Ramos (cell line): ENCODE measurements at regions not wholly inside any gene's neighbourhood (a gene's known extent, or its start where the extent isn't known, plus 50 kb on each side); places are given as distances from the start of the nearest gene placed in this dataset.

Source experiments
- in situ Hi-C: fragments of 300-500 bp; cut with MboI; formaldehyde crosslinking; loops from one replicate; pipeline ENCODE4 v1.14.3; 2022; ENCODE audit warnings: low sequenced_read_pairs; ENCODE audit not compliant: unreplicated experiment

DNA sequence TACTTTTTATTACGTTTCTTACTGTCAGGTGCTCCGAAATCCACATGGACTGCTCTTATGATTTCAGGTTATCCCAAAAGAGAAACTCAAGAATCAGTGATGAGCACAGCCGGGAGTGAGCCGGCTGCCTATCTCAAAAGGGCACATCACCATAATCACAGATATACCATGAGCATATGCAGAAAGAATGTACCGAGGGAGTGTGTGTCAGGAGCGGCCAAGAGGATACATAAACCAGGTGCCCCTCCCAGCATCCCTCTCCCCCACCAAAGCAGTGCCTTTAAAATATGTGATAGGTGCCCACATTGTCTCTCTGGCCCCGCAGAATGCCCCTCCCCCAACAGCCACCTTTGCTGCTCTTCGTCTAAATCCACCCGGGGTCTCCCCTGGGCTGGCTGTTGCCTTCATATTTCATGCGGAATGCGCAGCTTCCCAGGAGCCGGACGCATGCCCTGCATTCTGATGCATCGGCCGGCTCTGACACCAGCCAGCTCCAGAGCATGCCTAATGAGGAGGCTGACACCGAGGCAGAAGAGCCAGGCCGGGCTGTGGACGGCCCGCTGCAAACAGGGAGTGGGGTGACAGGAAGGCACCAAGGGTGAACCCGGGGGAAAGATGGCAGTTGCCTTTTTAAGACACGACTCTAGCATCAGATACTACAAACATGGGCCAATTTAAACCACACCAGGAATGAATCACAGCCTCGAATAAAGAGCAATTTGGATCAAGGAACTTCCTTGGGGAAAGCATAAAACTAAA lies 652.3 kb downstream of the BNC2 start:
- in situ Hi-C loops: no loop called here

DNA sequence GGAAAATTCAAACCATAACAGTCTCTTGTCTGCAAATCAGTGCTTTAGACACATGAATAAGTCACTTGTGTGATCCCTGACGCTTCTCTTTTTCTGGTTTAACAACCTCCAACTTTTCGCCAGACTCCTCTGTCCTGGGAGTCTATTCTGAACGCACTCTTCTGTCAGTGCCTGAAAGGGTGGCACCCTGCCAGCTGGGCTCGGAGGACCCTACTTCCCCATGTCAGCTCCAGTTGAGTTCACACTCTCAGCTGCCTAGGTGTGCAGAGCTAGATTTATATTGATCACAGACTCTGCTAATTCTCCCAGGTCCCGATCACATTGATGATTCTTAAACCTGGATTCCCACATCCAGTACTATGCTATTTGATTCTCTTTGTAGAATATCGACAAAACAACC lies 649.1 kb downstream of the BNC2 start:
- in situ Hi-C loops: no loop called here

DNA sequence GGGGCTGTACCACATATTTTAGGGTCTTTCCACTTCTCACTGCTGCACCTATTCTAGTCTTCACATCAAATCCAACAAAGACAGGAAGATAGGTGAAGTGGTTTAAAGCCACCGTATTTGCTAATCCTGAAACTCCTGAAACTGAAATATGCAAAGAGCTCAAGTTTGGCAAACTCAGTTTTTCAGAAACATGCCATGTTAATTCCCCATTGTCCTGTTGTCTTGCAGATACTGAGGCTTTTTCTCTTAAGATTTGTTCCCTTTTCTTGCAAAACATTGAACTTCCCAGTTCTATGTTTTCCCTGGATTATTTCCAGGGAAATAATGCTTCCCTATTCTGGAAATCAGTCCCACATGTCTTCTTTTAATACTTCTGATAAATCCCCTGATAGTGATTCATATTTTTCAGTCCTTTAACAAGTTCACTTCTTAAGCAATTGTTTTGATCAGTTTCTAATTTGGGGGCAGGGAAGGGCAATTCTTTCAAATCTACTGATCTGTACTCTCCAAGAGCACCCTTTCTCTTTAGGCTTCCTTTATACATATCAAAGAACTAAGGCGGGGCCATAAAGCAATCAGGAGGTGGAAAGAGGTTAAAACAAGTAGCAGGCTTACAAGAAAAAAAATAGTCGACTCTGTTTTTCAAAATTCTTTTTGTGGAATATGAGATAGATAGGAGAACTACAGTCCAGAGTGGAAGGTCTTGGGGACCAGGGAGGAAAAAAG lies 648.5 kb downstream of the BNC2 start:
- in situ Hi-C loops: no loop called here

DNA sequence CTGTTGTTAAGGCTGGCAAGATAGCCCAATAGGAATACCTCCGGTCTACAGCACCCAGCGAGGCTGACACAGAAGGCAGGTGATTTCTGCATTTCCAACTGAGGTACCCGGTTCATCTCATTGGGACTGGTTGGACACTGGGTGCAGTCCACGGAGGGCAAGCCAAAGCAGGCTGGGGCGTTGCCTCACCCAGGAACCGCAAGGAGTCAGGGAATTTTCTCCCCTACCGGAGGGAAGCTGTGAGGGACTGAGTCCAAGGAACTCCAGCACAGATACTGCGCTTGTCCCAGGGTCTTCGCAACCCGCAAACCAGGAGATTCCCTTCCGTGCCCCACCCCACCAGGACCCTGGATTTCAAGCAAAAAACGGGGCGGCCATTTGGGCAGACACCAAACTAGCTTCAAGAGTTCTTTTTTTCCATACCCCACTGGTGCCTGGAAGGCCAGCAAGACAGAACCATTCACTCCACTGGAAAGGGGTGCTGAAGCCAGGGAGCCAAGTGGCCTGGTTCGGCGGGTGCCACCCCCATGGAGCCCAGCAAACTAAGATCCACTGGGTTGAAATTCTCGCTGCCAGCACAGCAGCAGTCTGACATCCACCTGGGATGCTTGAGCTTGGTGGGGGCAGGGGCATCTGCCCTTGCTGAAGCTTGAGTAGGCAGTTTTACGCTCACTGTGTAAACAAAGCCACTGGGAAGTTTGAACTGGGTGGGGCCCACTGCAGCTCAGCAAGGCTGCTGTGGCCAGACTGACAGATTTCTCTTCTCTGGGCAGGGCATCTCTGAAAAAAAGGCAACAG lies 647.2 kb downstream of the BNC2 start:
- in situ Hi-C loops: no loop called here

DNA sequence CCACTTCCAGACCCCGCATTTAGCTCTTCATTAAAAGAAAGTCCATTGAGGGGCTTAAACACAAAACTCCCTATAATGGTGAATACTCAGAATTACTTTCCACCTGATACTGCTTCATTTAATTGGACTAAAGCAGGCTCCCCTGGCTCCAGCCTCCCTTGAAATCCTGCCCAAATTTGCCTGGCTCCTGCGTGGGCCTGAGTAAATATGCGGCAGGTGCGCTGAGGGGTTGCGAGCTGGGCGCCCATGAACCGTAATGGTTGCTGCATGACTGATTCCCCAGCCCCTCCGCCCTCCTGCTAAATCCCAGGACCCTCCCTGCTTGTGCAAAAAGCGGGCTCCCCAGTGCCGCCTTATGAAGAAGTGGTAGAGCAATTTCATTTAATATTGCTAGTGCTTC lies 639.7 kb downstream of the BNC2 start:
- in situ Hi-C loops: no loop called here

DNA sequence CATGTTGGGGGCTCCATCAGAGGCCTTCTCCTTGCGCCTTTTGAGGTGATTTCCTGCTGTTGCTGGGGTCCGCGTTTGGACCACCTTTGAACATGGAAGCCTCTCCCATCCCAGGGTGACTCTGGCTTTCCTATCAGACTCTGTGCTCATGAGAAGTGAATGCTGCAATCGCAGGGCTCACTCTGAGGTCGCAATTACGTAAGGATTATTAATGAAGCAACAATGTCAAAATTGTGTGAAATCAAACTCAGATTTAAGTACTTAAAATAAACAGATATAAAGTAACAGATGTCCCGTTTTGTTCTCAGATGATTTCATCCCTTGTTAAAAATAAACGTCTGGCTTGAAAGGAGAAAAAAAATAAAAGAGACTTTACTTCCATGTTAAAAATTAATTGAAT lies 634.2 kb downstream of the BNC2 start:
- in situ Hi-C loops: no loop called here

DNA sequence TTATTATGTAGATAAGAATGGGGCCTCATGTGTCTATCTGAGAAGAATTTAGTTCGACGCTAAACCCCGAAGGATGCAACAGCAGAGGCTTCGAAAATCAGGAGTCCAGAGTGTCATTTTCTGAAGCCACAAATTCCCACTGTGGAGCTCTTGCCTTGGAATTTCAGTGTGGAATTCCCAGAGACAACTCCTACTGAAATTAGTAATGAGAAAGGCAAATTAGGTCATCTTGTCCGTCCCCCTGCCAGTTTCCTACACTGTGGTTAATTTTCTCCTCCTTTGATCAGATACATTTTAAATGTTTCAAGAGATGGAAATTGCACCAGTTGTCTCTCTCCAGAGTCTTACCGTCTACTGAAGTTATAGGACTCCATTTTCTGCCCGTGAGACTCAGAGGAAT lies 633.6 kb downstream of the BNC2 start:
- in situ Hi-C loops: no loop called here

DNA sequence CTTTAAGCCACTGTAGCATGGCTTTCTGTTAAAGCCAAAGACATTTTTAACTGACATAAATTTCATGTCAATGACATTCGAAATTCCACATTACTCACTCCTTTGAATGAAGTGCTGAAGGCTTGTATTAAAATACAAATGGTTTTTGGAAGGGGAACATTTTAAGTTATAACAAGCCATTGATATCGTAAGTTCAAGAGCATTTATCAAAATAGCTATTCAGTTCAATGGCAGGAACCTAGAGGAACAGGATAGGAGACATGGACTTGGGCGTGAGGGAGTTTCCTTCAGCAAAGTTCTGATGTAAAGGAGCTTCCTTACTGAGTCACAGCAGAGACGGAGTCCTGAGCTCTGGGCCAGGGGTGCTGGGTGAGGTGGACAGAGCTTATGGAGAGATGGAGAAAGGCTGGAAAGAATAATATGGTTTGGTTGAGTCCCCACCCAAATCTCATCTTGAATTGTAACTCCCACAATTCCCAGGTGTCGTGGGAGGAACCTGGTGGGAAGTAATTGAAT lies 631.8 kb downstream of the BNC2 start:
- in situ Hi-C loops: no loop called here

DNA sequence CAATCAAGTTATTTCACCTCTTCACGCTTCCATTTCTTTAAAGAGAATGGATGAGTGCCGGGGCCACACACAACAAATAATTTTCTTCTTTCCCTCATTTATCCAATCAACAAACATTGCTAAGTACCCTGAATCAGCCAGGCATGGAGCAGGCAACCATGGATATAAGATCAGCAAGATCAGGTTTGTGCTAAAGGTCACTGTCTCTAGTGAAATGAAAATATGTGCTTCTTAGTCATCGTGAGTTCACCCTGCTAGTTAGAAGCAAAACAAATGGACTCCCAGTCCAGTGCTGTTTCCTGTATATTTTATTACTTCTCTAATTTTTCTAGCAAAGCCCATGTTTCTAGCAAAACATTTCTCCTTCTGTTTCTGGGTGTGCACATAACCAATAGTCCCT lies 629.2 kb downstream of the BNC2 start:
- in situ Hi-C loops: no loop called here

DNA sequence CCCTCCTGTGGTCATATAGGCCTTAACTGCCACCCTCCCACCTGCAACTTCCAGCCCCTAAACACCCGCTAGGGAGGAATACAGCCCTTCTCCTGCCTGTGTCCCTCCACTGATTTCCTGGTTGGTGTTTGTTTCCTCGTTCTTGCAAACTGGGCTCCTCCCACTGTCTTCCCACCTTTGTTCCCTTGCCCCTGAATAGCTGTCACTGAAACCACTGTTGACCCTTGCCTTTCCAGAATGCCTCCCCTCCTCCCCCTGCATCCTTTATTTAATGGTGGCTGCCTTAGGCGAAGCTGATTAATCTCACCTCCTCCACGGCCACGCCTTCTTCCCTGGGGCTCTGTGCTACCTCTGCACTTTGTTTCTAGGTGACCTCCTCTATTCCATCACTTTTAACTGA lies 626.7 kb downstream of the BNC2 start:
- in situ Hi-C loops: no loop called here

DNA sequence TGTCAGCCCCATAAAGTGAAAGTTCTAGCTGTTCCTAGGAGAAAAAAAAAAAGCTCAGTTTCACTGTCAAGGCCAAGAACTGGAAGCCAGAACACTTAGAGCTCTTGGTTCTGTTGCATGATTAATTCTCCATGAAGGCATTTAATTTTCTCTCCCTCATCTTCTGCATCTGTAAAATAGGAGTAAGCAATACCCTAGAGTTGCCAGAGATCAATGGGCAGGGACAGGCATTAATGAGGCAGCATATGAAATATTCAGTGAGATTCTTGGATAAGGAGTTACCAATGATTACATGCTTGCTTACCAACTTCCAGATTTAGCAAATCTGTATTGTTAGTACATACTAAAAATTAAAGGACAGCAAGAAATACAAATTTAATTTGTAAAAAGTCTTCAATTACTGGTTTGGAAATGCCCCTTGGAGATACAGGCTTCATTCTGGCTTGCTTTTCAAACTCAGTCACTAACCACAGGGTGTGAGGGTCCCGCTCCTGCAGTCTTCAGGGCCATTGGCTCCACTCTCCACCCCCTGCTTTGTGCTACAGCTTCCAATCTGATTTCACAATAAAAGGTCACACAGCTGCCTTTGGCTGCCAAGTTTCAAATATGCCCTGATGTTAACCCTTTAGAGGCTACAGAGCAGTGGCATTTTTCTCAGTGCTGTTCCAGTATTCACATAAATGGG lies 624.6 kb downstream of the BNC2 start:
- in situ Hi-C loops: no loop called here

DNA sequence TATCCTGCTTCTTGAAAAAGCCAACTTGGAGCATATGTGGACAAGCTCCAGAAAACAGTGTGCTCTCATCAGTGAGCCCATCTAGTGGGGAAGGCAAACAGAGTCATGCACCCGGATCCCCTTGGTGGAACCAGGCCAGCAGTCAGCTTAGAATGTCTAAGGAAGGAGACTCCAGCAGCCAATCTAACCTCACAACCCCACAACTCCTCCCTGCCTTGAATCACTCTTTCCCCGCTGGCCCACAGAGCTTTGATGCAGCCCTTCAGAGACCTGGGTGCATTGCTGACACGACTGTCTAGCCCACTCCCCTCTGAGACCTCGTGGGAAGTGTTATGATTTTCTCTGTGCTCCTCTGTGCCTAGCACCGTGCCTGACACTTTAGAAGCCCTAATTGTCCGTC lies 623.7 kb downstream of the BNC2 start:
- in situ Hi-C loops: no loop called here

DNA sequence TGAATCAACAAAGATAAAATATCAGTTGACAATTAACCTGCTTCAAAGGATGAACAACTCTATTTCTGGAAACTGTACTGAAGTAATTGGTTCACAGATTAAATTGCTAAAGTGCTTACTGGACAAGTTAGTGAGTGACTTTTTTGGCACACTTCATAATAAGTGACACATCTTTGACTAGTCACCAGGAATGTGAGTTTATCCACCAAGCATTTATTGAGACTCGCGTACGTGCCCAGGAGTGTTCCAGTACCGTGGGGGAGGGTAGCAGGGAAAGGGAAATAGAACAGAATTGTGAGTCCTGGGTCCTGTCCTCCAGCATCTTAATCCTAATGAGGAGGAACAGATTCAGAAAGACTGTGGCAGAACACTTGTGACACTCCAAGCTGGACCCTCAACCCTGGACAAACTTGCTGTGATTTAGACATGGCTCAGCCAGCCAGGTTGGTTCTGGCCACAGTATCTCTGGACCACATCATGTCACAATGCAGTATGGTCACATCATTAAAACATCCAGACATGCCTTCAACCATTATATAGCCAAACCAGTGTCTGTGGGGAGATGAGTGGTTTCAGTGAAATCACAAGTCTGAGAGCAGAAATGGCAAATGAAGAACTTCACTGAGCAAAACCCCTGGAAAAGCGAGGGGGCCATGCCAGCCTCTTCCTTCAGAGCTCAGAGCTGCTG lies 623.1 kb downstream of the BNC2 start:
- in situ Hi-C loops: no loop called here

DNA sequence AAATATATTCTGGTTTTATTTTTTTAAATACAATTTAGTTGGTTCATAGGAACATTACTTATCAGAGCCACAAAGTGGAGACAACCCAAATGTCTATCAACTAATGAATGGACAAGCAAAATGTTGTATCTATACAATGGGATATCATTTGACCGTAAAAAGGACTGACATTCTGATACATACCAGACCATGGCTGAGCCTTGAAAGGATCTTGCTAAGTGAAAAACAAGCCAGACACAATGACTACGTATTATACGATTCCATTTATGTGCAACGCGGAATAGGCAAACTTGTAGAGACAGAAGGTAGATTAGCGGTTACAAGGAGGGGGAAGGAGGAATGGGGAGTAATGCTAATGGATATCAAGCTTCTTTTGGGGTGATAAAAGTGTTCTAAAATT lies 621.6 kb downstream of the BNC2 start:
- in situ Hi-C loops: no loop called here

DNA sequence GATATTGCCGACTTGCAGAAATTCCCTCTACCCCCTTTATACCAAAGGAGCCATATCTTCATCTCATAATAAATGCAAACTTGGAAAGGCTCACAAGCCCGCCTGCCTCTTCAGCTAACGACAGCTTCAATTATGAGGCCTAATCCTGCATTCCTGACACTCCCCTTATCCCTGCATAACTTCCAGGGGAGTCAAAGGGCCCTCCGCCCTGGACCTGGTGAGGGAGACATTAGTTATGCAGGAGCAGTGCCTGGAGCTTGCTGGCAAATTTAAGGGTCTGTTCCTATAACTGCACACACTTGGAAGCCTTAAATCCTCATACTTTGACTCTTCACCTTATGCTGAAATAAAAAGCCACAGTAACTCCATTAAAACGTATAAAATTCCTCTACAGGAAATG lies 617.9 kb downstream of the BNC2 start:
- in situ Hi-C loops: no loop called here

DNA sequence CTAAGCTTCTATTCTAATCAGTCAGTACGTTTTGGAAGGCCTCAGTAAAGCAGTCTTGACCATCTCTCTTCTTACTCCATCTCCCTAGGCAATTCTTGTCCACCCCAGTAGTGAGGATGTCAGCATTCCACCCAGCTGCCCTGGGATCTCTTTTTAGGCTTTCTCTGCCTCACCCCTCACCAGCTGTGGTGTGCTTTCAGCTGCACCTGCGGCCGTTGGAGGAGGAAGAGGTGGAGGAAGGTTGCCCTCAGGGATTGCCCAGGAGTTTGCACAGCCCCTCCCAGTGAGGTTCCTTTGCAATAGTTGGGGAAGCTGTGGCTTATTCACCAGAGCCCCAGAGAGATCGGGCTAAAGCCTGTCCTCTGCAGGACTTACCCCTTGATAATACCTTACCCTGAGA lies 615.8 kb downstream of the BNC2 start:
- in situ Hi-C loops: no loop called here

DNA sequence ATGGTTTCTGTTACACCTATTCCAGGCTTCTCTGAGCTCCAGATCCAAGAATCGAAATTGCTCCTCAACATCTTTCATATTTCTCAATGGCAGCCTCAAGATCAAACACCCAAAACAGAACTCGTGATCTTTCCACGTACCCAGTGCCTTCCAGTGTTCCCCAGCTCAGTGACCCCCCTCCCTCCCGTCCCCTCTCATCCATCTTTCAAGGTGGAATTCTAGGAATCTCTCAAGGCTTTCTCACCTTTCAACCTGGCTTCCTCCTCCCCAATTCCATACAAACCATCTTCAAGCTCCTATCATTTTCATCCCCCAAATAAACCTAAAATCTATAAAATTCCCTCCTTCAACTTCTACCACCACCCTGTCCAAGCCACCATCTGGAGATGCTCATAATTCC lies 615.3 kb downstream of the BNC2 start:
- in situ Hi-C loops: no loop called here

DNA sequence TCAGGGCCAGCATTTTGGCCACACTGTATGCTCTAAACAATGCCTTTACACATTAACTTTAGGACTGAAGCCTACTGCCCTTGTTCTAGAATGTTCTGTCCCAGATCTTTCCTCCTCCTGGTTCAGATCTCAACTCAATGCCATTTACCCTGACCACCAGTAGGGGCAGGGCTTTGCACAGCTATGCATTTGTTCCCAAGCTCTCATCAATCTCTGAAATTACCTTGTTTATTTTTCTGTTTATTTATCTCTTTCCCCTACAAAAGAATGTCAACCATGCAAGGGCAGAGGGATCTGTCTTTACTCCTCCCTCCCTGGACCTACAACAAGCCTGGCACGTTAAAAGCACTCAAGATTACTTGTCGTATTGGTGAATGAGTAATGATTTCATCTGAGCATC lies 612.9 kb downstream of the BNC2 start:
- in situ Hi-C loops: no loop called here

DNA sequence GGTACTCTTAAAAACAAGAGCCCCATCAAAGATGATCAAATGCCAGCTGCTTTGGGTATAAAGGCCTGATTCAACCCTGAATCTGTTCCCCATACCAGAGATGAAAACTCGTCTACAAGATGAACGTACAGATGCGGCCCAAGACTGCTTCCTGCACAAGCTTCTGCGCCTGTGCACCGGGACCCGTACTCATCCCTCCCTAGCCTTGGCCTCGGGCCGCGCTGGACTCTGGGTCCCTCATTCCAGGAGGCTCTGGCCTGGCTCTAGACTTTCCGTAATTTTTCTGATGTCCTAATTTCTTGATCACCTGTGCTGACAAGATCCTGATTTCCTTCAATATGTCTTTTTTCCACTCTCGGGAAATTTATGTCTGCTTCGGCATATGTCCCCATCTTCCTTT lies 612.3 kb downstream of the BNC2 start:
- in situ Hi-C loops: no loop called here

DNA sequence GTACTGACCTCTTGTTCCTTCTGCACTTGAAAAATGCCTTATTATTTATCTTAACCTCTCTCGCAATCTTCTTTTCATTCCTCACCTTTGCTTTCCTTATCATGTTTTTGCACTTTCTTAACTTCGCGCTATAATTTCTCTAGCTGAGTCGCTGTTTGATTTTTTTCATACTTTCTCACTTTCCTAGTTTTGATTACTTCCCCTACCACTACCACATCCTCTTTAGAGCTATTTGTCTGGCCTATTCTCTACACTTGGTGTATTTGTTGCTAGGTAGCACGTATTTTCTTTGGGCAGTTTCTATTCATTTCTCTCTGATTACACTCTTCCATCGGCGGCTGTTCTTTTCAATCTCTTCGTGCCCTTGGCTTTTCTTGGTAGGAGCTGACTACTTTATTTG lies 611.8 kb downstream of the BNC2 start:
- in situ Hi-C loops: no loop called here
